ENCODE measurements at regions not wholly inside any gene's neighbourhood (a gene's known extent, or its start where the extent isn't known, plus 50 kb on each side); places are given as distances from the start of the nearest gene placed in this dataset.
A peak's percentile ranks its signal among the peaks of the same experiment; 100 is the strongest.

DNA sequence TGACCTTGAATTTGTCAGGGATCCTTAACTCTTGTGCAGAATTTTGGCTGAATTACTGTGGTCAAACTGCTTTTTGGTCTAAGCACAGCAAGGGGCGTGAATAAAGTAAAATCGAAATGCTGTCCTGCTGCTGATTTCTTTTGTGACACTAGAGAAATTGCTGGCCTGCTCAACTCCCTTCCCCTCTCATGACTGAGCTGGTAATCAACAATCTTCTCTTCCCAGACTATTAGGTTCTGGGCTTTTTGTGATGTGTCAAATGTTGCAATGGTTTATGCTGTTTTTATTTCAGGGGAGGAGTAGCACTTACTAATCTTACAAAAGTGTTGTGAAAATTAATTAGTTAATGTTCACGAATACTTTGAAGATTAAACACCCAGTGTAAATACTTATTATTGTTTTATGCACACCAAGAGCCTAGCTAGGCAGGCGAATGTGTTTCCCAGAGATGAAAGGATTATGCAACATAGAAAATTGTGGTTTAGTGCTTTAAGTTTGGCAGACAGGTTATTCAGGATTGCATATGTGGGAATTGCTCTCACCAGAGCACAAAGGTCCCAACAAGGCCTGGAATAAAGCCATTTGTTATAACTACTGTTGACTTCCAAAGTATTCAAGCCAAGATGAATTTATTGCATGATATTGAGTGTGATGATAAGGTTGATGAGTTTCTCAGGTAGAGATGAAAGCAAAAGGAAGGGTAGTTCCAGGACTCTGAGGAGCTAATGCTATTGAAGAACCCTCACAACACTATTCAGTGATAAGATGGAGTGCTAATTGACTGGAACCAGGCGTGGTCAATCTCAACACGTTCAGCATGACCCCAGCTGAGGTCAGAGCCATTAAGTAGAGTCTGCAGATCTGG is 280.7 kb upstream of the ZNF608 start:
- SMC1A ChIA-PET (ENCODE audit: uncharacterized antibody, unreplicated experiment), result interaction anchor here (0.6 to 1.8 kb wide), 5 partner anchors 9 to 47 kb away, joined by 3 to 4 read pairs (median 3); no protein-coding TSS in a partner anchor
- H3K27ac ChIP-seq (ENCODE audit: control insufficient read depth, insufficient read depth), result no peak overlapping the region
- no peak overlapping the region for H3K4me3 ChIP-seq
- intact Hi-C loops (cut with micrococcal nuclease; ENCODE audit: unreplicated experiment), result no loop called here
- H3K4me2 ChIP-seq (ENCODE audit: control insufficient read depth, insufficient read depth), result no peak overlapping the region
- H3K9ac ChIP-seq (ENCODE audit: control insufficient read depth, insufficient read depth, low read length), result no peak overlapping the region
- no peaks in the 10 kb centered on the region for H3K9me3 ChIP-seq (replicated peaks; ENCODE audit: control insufficient read depth, insufficient read depth, low read length)
- WGBS (ENCODE audit: insufficient coverage, insufficient replicate concordance, low lambda C conversion rate, missing lambda C conversion rate), result 69% methylated on average over 6 of the region's 6 CpGs
- H3K27me3 ChIP-seq (replicated peaks in 1 of 2; ENCODE audit: control insufficient read depth in 2 of 2, insufficient read depth in 2 of 2, low read length in 1 of 2), result no peaks in the 10 kb centered on the region
- CTCF ChIA-PET, result interaction anchor here (0.7 to 2.0 kb wide), 2 partner anchors 13 to 88 kb away, joined by 3 to 5 read pairs; no protein-coding TSS in a partner anchor
- no peak for TF ChIP-seq SREBF1 (IDR thresholded peaks at IDR 0.05; ENCODE audit: low read length)
- no peak for TF ChIP-seq BMI1 (IDR thresholded peaks at IDR 0.05; ENCODE audit: borderline replicate concordance)
- H2AFZ ChIP-seq (ENCODE audit: control insufficient read depth, low read depth, low read length), result no peak overlapping the region
- no TSS peak for BruUV-seq (replicated peaks)
- no peaks in the 10 kb centered on the region for H3K79me2 ChIP-seq (ENCODE audit: control insufficient read depth, insufficient read depth, low read length)
- RAD21 ChIA-PET (ENCODE audit: unreplicated experiment), result interaction anchor here (1.2 kb wide), 1 partner anchor 577 kb away, joined by 3 read pairs; no protein-coding TSS in a partner anchor
- no peaks in the 10 kb centered on the region for H3K36me3 ChIP-seq (ENCODE audit: control insufficient read depth in 2 of 2, insufficient read depth in 2 of 2, low read length in 1 of 2)
- FAIRE-seq (peak; percentile 41), ATAC-seq (no peak), DNase-seq (ENCODE audit: low read depth, low spot score) (no peak)
- in situ Hi-C loops (cut with MboI), result no loop called here
- POLR2A ChIA-PET, result interaction anchor here (0.5 kb wide), 1 partner anchor 83 kb away, joined by 3 read pairs; no protein-coding TSS in a partner anchor
- no peaks in the 10 kb centered on the region for H3K4me1 ChIP-seq (ENCODE audit: control insufficient read depth, insufficient read depth, low read length)
- H4K20me1 ChIP-seq (ENCODE audit: control insufficient read depth, insufficient read depth), result no peaks in the 10 kb centered on the region

DNA sequence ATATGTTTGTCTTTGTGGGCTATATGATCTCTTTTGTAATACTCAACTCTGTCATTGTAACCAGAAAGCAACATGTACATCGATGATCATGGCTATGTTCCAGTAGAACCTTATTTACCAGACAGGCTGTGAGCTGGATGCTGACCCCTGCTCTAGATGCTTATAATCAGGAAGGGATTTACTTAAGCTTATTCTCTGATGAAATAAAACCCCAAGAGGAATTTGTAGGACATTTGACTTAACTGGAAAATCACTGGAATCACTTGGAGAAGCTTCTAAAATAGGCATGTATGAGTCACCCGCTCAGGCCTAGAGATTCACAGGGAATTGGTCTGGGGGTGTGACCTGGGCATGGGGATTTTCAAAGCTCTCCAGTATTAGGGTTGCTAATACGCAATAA is 285.8 kb upstream of the ZNF608 start:
- in situ Hi-C loops (cut with MboI) (no loop called here), intact Hi-C loops (cut with micrococcal nuclease; ENCODE audit: unreplicated experiment) (no loop called here)
- ChIA-PET POLR2A (interaction anchor here (0.8 kb wide), 1 partner anchor 782 kb away, joined by 3 read pairs; no protein-coding TSS in a partner anchor), SMC1A (ENCODE audit: uncharacterized antibody, unreplicated experiment) (interaction anchor here (0.6 to 1.9 kb wide), 4 partner anchors 10 to 88 kb away, joined by 3 to 8 read pairs (median 4); no protein-coding TSS in a partner anchor), CTCF (interaction anchor here (1.4 kb wide), 1 partner anchor 10 kb away, joined by 4 read pairs; no protein-coding TSS in a partner anchor), RAD21 (ENCODE audit: unreplicated experiment) (no interaction called here)
- 80% methylated on average over 3 of the region's 3 CpGs for WGBS (ENCODE audit: insufficient coverage, insufficient replicate concordance, low lambda C conversion rate, missing lambda C conversion rate)
- TF ChIP-seq NR2C1 (IDR thresholded peaks at IDR 0.05) (no peak), NR2C2 (IDR thresholded peaks at IDR 0.05; ENCODE audit: borderline replicate concordance, control insufficient read depth, insufficient read length, low read depth) (no peak), CREB1 (IDR thresholded peaks at IDR 0.05; ENCODE audit: low read depth) (no peak), EZH2 (IDR thresholded peaks at IDR 0.05; ENCODE audit: borderline replicate concordance, control insufficient read depth, low read depth, low read length) (no peak), GATAD2B (conservative IDR thresholded peaks at IDR 0.05; ENCODE audit: low read depth) (no peak), NFYA (IDR thresholded peaks at IDR 0.05; ENCODE audit: borderline replicate concordance, low read depth, low read length) (no peak), CBX5 (IDR thresholded peaks at IDR 0.05; ENCODE audit: low read depth) (no peak), HDAC2 (IDR thresholded peaks at IDR 0.05) (no peak)
- no peaks in the 10 kb centered on the region for H3K9me3 ChIP-seq (replicated peaks; ENCODE audit: control insufficient read depth, insufficient read depth, low read length)
- no peak overlapping the region for H3K27ac ChIP-seq (ENCODE audit: control insufficient read depth, insufficient read depth)
- BruUV-seq (replicated peaks), result no TSS peak
- H3K4me1 ChIP-seq (ENCODE audit: control insufficient read depth, insufficient read depth, low read length), result no peaks in the 10 kb centered on the region
- no peaks in the 10 kb centered on the region for H3K27me3 ChIP-seq (replicated peaks in 1 of 2; ENCODE audit: control insufficient read depth in 2 of 2, insufficient read depth in 2 of 2, low read length in 1 of 2)
- H3K36me3 ChIP-seq (ENCODE audit: control insufficient read depth in 2 of 2, insufficient read depth in 2 of 2, low read length in 1 of 2), result no peaks in the 10 kb centered on the region
- no peaks in the 10 kb centered on the region for H4K20me1 ChIP-seq (ENCODE audit: control insufficient read depth, insufficient read depth)
- no peak for ATAC-seq
- no peak for FAIRE-seq
- no peaks in the 10 kb centered on the region for H3K79me2 ChIP-seq (ENCODE audit: control insufficient read depth, insufficient read depth, low read length)
- no peak overlapping the region for H2AFZ ChIP-seq (ENCODE audit: control insufficient read depth, low read depth, low read length)
- no peak overlapping the region for H3K9ac ChIP-seq (ENCODE audit: control insufficient read depth, insufficient read depth, low read length)
- no peak overlapping the region for H3K4me2 ChIP-seq (ENCODE audit: control insufficient read depth, insufficient read depth)
- no peak for DNase-seq (ENCODE audit: low read depth, low spot score)
- H3K4me3 ChIP-seq, result no peak overlapping the region

Measured in GM12878 (cell line).